Brain pericyte (primary cell): ENCODE measurements at regions not wholly inside any gene's neighbourhood (a gene's known extent, or its start where the extent isn't known, plus 50 kb on each side); places are given as distances from the start of the nearest gene placed in this dataset.

ENCODE experiments used
- DNase-seq: peaks from one replicate; pipeline ENCODE4 v3.0.0-alpha.2; 2012; ENCODE audit warnings: low read depth, low spot score

- DNase-seq, result no peak
Observed at GRCh38 chr4:144463896-144464295, 182.1 kb upstream of the HHIP start.

DNA sequence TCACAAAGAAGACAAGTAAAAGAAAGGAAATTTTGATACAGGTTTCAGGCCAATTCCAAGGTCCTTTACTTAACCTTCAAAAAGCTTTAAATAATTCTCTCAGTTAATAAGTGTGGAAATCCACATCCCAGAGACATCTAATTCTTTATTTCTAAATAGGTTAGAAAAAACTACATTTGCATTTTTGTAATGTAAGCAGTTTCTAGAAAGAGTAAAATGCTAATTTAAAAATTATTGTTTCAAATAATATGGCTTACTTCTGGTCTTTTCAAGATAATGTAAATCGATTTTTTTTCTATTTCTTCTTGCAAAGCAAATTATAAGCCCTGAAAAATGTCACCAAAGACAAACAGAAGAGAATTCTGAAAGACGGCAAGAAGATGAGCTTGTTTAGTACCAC lies 180.4 kb upstream of the HHIP start:
- DNase-seq, result no peak

GRCh38 chr4:144480068-144480467 lies 165.9 kb upstream of the HHIP start:
- DNase-seq, result no peak

DNA sequence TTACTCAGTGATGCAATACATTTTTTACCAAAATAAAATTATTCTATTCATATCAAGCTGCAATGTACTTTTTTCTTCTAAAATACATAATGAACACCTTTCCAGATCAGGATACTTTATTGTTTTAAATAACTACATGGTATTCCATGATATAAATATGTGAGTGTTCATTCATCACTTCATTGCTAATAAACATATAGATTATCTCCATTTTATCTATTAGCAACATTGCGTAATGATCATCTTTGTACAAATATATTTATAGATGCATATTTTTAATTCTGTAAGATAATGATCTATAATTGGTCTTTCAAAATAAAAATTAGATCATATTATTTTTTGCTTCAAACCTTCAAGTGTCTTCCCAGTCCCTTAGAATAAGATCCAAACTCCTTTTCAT lies 156.1 kb upstream of the HHIP start:
- no peak for DNase-seq

GRCh38 chr4:144494280-144494679 lies 151.7 kb upstream of the HHIP start:
- no peak for DNase-seq

GRCh38 chr4:144495944-144496343 lies 150.0 kb upstream of the HHIP start:
- DNase-seq, result no peak

DNA sequence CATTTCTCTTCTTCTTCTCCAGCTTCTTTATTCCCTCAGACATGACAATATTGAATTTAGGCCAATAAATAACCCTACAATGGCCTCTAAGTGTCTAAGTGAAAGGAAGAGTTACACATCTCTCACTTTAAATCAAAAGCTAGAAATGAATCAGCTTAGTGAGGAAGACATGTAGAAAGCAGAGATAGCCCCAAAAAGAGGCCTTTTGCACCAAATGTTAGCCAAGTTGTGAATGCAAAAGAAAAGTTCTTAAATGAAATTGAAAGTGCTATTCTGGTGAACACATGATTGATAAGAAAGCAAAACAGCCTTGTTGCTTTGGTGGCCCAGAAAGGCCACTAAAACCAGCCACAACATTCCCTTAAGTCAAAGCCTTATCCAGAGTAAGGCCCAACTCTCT lies 146.2 kb upstream of the HHIP start:
- no peak for DNase-seq

DNA sequence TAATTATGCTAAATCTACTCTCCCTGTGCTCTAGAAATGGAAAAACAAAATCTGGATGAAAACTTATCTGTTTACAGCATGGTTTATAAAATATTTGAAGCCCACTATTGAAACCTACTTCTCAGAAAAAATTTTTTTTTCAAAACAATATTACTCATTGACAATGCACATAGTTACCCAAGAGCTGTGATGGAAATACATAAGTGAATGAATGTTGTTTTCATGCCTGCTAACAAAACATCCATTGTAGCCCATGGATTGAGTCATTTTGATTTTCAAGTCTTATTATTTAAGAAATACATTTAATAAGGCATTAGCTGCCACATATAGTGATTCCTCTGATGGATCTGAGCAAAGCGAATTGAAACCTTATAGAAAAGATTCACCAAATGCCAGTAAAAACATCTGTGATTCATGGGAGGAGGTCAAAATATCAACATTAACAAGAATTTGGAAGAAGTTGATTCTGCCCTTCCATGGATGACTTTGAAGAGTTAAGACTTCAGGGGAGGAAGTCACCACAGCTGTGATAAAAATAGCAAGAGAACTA lies 144.7 kb upstream of the HHIP start:
- DNase-seq, result no peak

GRCh38 chr4:144504883-144505282 lies 141.1 kb upstream of the HHIP start:
- DNase-seq, result no peak

- no peak for DNase-seq
Observed at GRCh38 chr4:144507311-144508101, 138.4 kb upstream of the HHIP start.

- DNase-seq, result no peak
Observed at GRCh38 chr4:144509088-144510015, 136.6 kb upstream of the HHIP start.

- DNase-seq, result no peak
Observed at GRCh38 chr4:144514736-144515135, 131.2 kb upstream of the HHIP start.

DNA sequence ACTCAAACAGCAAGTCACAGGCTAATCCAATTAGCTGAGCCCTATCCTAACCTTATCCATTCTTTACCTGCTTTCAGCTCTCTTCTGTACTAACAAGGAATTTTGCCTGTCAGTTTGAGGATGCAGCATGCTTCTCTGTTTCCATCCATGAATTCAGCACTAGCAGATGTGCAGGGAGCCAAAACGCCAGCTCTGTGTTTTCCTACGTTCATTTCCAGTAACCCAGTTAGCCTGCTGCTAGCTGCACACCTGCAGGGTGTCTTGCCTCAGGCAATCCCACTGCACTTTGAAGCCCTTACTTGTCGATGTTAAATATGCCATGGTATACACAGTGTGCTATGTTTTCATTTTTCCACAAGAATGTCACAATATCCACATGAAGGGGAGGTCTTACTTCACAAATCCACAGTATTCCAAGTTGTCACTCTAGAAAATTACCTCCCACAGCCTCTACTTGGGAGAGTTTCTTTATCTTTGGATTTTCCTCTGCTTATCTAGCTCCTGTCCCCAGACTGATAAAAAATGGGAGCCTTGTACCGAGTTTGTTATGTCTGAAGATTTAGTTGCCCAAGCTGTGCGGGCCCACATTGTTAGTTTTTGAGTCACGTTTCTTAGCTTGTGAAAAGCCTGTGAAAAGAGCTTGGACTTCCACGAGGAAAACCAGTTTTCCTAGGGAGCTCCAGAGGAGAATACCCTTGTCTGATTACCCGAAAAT lies 127.6 kb upstream of the HHIP start:
- DNase-seq, result no peak

DNA sequence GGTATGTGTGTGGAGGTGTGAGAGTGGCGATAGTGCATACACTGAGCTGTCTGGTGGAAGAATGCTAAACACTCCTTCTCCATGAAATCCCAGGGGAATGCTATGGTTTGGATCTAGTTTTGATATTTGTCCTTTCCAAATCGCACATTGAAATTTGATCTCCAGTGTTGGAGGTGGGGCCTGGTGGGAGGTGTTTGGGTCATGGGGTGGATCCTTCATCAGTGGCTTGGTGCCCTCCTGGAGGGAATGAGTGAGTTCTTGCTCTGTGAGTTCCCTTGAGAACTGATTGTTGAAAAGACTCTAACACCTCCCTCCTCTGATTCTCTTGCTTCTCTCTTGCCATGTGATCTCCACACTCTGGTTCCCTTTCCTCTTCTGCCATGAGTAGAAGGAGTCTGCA lies 114.1 kb upstream of the HHIP start:
- DNase-seq, result no peak

- DNase-seq, result no peak
Observed at GRCh38 chr4:144547678-144548298, 98.2 kb upstream of the HHIP start.

- no peak for DNase-seq
Observed at GRCh38 chr4:144556636-144557035, 89.3 kb upstream of the HHIP start.

- DNase-seq, result no peak
Observed at GRCh38 chr4:144557404-144557803, 88.6 kb upstream of the HHIP start.

GRCh38 chr4:144562019-144562705 lies 83.8 kb upstream of the HHIP start:
- no peak for DNase-seq

DNA sequence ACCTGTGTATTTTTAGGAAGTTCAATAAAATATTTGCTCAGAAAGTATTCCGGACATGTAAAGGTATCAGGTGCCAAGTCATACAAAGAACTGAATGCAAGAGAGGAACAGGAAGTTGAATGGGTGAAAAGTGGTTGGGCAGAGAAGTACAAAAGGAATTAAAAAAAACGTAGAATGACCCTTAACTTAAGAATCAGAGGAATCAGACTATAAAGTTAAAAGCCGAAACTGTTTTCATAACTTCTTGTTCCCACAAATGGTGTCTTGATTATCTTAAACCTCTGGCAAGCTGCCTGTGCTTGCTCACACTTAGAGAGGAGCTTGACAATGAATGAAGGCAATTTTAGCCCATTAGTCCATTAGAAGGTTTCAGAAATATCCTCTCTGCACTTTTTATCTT lies 81.6 kb upstream of the HHIP start:
- no peak for DNase-seq

GRCh38 chr4:144565527-144566195 lies 80.3 kb upstream of the HHIP start:
- DNase-seq, result no peak
